DOHH2 (cell line): ENCODE measurements at regions not wholly inside any gene's neighbourhood (a gene's known extent, or its start where the extent isn't known, plus 50 kb on each side); places are given as distances from the start of the nearest gene placed in this dataset.

ENCODE experiments used
- H3F3A ChIP-seq: fragments of 200-600 bp; sonication (generic), shearing (Covaris generic); 2 replicates; pipeline ENCODE4 v1.6.0; 2016; ENCODE audit warnings: antibody characterized with exemption, mild to moderate bottlenecking; ENCODE audit not compliant: control insufficient read depth, insufficient read depth
- H3K27ac ChIP-seq: fragments of 200-600 bp; sonication (generic); 2 replicates; pipeline ENCODE4 v1.5.1; 2014; ENCODE audit warnings: low read depth, mild to moderate bottlenecking, low read length, moderate library complexity
- H3K27me3 ChIP-seq: fragments of 200-600 bp; sonication (generic); 2 replicates; pipeline ENCODE4 v1.6.1; 2014; ENCODE audit warnings: mild to moderate bottlenecking, low read length, mixed read lengths; ENCODE audit not compliant: control insufficient read depth
- H3K36me3 ChIP-seq: fragments of 200-600 bp; sonication (generic); 2 replicates; pipeline ENCODE4 v1.6.1; 2014; ENCODE audit warnings: mild to moderate bottlenecking, low read length, moderate library complexity, mixed read lengths; ENCODE audit not compliant: control insufficient read depth
- H3K4me1 ChIP-seq: fragments of 200-600 bp; sonication (generic); 2 replicates; pipeline ENCODE4 v1.6.1; 2014; ENCODE audit warnings: mild to moderate bottlenecking, low read length, mixed read lengths; ENCODE audit not compliant: control insufficient read depth
- H3K4me2 ChIP-seq: fragments of 200-600 bp; sonication (generic); 2 replicates; pipeline ENCODE4 v1.6.0; 2014; ENCODE audit warnings: mild to moderate bottlenecking, low read length, moderate library complexity
- H3K4me3 ChIP-seq: fragments of 200-600 bp; sonication (generic); 2 replicates; pipeline ENCODE4 v1.5.1; 2014; ENCODE audit warnings: mild to moderate bottlenecking, low read length, mixed read lengths
- H3K79me2 ChIP-seq: fragments of 200-600 bp; sonication (generic); 2 replicates; pipeline ENCODE4 v1.6.1; 2014; ENCODE audit warnings: mild to moderate bottlenecking, low read length, mixed read lengths; ENCODE audit not compliant: control insufficient read depth
- H3K9me2 ChIP-seq: fragments of 200-600 bp; sonication (generic); replicated peaks from 2 replicates; pipeline ENCODE4 v1.6.1; 2014; ENCODE audit warnings: mild to moderate bottlenecking, low read length, mixed read lengths; ENCODE audit not compliant: control insufficient read depth
- H3K9me3 ChIP-seq: fragments of 200-600 bp; sonication (generic); 2 replicates; pipeline ENCODE4 v1.6.1; 2014; ENCODE audit warnings: antibody characterized with exemption, low read length, mixed read lengths; ENCODE audit not compliant: control insufficient read depth, insufficient read depth
- H4K20me1 ChIP-seq: fragments of 200-600 bp; sonication (generic); 2 replicates; pipeline ENCODE4 v1.6.0; 2014; ENCODE audit warnings: low read depth, mild to moderate bottlenecking, antibody characterized with exemption, low read length, moderate library complexity; ENCODE audit not compliant: control insufficient read depth, insufficient read depth
- CTCF ChIP-seq: fragments of 200-600 bp; sonication (generic); IDR thresholded peaks from one replicate; pipeline ENCODE4 v1.5.1; 2014; ENCODE audit warnings: antibody characterized with exemption, mild to moderate bottlenecking, low read depth, low read length; ENCODE audit not compliant: poor library complexity, severe bottlenecking
- EZH2phosphoT487 ChIP-seq: fragments of 200-600 bp; sonication (generic); IDR thresholded peaks from 2 replicates; pipeline ENCODE4 v1.6.1; 2017; ENCODE audit warnings: borderline replicate concordance, mild to moderate bottlenecking, antibody characterized with exemption, low read length, moderate library complexity, mixed read lengths

GRCh38 chr2:146147448-146148012 lies 1627.6 kb upstream of the ZEB2 start:
- Histone ChIP-seq H3K4me3 (no peak overlapping the region), H3K27me3 (no peaks in the 10 kb centered on the region)
- TF ChIP-seq CTCF: no peak
- no peak for TF ChIP-seq EZH2phosphoT487

GRCh38 chr2:146143971-146144370 lies 1624.1 kb upstream of the ZEB2 start:
- no peaks in the 10 kb centered on the region for H3K27me3 ChIP-seq
- no peak overlapping the region for H3K4me2 ChIP-seq
- no peak overlapping the region for H3K4me3 ChIP-seq
- no peaks in the 10 kb centered on the region for H3K4me1 ChIP-seq
- TF ChIP-seq EZH2phosphoT487 (no peak), CTCF (no peak)
- no peaks in the 10 kb centered on the region for H3K9me3 ChIP-seq
- H3F3A ChIP-seq: no peaks in the 10 kb centered on the region
- H3K27ac ChIP-seq: no peak overlapping the region
- no peaks in the 10 kb centered on the region for H4K20me1 ChIP-seq
- H3K79me2 ChIP-seq: no peaks in the 10 kb centered on the region
- no peaks in the 10 kb centered on the region for H3K36me3 ChIP-seq
- no peaks in the 10 kb centered on the region for H3K9me2 ChIP-seq

More at GRCh38 chr2:146147448-146148012, 1627.6 kb upstream of the ZEB2 start:
- H3K9me3 ChIP-seq: no peaks in the 10 kb centered on the region
- no peaks in the 10 kb centered on the region for H3K9me2 ChIP-seq
- no peaks in the 10 kb centered on the region for H3K36me3 ChIP-seq
- no peaks in the 10 kb centered on the region for H4K20me1 ChIP-seq
- H3K4me1 ChIP-seq: no peaks in the 10 kb centered on the region
- H3K4me2 ChIP-seq: no peak overlapping the region
- no peak overlapping the region for H3K27ac ChIP-seq
- H3F3A ChIP-seq: no peaks in the 10 kb centered on the region
- no peaks in the 10 kb centered on the region for H3K79me2 ChIP-seq

- no peak overlapping the region for H3K27ac ChIP-seq
- H4K20me1 ChIP-seq: no peaks in the 10 kb centered on the region
- H3F3A ChIP-seq: no peaks in the 10 kb centered on the region
- no peaks in the 10 kb centered on the region for H3K36me3 ChIP-seq
- no peaks in the 10 kb centered on the region for H3K27me3 ChIP-seq
- H3K79me2 ChIP-seq: no peaks in the 10 kb centered on the region
- H3K4me3 ChIP-seq: no peak overlapping the region
- no peaks in the 10 kb centered on the region for H3K4me1 ChIP-seq
- no peak overlapping the region for H3K4me2 ChIP-seq
- H3K9me2 ChIP-seq: no peaks in the 10 kb centered on the region
- TF ChIP-seq EZH2phosphoT487 (no peak), CTCF (no peak)
- no peaks in the 10 kb centered on the region for H3K9me3 ChIP-seq
Measured at GRCh38 chr2:146138820-146139219, 1618.9 kb upstream of the ZEB2 start.
